ENCODE measurements at regions not wholly inside any gene's neighbourhood (a gene's known extent, or its start where the extent isn't known, plus 50 kb on each side); places are given as distances from the start of the nearest gene placed in this dataset.

DNA sequence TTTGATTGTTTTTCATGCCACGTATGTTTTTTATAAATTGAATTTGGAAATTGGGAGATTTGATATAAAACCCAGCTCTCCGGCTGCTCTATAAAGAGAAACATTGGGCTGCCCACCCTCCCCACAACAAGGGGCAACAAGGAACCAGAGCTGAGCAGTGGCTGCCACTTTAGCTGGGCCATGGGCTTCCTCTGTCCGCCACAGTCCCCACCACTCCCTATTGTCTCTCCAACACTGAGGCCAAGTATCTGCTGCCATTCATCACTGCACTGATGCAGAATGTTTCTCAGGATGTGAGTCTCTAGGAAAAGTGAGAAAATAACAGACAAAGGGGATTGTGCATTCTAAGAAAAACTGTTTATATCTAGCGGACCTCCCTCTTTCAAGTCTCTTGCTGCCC lies 106.8 kb downstream of the LITAF start:
- no peaks in the 10 kb centered on the region for H3K9me3 ChIP-seq
- TF ChIP-seq, protein P1, sequence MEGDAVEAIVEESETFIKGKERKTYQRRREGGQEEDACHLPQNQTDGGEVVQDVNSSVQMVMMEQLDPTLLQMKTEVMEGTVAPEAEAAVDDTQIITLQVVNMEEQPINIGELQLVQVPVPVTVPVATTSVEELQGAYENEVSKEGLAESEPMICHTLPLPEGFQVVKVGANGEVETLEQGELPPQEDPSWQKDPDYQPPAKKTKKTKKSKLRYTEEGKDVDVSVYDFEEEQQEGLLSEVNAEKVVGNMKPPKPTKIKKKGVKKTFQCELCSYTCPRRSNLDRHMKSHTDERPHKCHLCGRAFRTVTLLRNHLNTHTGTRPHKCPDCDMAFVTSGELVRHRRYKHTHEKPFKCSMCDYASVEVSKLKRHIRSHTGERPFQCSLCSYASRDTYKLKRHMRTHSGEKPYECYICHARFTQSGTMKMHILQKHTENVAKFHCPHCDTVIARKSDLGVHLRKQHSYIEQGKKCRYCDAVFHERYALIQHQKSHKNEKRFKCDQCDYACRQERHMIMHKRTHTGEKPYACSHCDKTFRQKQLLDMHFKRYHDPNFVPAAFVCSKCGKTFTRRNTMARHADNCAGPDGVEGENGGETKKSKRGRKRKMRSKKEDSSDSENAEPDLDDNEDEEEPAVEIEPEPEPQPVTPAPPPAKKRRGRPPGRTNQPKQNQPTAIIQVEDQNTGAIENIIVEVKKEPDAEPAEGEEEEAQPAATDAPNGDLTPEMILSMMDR (IDR thresholded peaks at IDR 0.05) = no peak
- TF ChIP-seq POLR2A (IDR thresholded peaks at IDR 0.05) = no peak

DNA sequence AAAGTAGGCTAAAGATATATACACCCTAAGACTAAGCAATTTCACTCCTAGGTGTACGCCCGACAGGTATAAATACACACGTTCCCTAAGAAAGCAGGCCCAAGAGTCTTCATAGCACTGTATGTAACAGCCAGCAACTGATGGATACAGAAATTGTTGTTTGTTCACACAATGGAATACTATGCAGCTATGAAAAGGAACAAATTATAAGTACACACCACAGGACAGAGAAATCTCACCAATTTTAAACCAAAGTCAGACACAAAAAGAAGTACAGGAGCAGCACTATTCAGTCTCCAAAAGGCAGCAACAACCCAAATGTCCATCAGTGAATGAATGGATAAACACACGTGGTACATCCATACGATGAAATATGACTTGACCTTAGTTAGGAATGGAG lies 106.1 kb downstream of the LITAF start:
- H3K4me1 ChIP-seq = no peaks in the 10 kb centered on the region
- TF ChIP-seq POLR2A (IDR thresholded peaks at IDR 0.05) = no peak
- TF ChIP-seq, protein P1 (IDR thresholded peaks at IDR 0.05) = no peak
- no peaks in the 10 kb centered on the region for H3K9me3 ChIP-seq
- H3K36me3 ChIP-seq = no peaks in the 10 kb centered on the region
- H3K4me3 ChIP-seq = no peak overlapping the region
- no peaks in the 10 kb centered on the region for H3K27me3 ChIP-seq
- no peak overlapping the region for H3K27ac ChIP-seq
- intact Hi-C loops (cut with DNase I; ENCODE audit: low total_unique reads) = no loop called here
- DNase-seq = no peak

More for the DNA sequence above, 106.8 kb downstream of the LITAF start:
- Histone ChIP-seq H3K27me3 (no peaks in the 10 kb centered on the region), H3K4me1 (no peaks in the 10 kb centered on the region), H3K4me3 (no peak overlapping the region), H3K27ac (no peak overlapping the region), H3K36me3 (no peaks in the 10 kb centered on the region)
- no peak for DNase-seq
- intact Hi-C loops (cut with DNase I; ENCODE audit: low total_unique reads) = no loop called here

DNA sequence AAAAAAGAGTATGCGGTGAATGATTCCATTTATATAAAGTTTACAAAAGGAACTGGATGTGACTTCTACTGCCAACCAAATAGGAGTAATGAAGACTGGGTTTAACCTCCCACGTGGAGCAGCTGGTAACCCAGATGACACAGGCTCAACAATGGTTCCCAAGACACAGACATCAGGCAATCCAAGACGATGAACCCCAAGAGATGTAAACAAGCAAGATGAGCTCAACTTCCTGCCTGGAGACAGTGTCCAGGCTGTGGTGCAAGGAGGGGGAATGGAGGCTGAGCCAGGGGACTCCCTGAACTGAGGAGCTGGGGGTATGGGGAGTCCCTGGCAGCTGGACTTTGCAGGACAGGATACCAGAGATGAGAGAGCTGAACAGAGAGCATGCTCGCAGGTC lies 104.7 kb downstream of the LITAF start:
- no peak for DNase-seq
- H3K27ac ChIP-seq = no peak overlapping the region
- intact Hi-C loops (cut with DNase I; ENCODE audit: low total_unique reads) = no loop called here

DNA sequence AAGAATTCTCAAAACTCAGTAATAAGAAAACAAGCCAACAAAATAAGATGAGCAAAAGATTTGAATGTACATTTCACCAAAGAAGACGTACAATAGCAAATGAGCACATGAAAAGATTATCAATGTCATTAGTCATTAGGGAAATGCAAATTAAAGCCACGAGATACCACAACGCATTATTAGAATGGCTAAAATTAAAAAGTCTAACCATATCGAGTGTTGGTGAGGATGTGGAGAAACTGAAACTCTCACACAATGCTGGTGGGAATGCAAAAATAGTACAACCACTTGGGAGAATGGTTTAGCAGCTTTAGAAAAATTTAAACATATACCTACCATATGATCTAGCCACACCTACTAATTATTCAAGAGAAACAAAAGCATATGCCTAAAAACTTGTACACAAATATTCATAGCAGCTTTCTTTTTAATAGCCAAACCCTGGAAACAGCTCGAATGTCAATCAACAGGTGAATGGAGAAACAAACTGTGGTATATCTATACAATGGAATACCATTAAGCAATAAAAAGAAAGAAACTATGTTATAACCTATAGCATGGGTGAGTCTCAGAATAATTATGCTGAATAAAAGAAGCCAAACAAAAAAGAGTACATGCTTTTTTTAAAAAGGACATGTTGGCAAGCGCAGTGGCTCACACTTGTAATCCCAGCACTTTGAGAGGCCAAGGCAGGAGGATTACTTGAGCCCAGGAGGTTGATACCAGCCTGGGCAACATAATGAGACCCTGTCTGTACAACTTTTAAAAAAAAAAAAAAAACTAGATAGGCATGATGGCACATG lies 103.6 kb downstream of the LITAF start:
- Histone ChIP-seq H3K4me3 (no peak overlapping the region), H3K4me1 (no peaks in the 10 kb centered on the region), H3K27me3 (no peaks in the 10 kb centered on the region), H3K36me3 (no peaks in the 10 kb centered on the region), H3K9me3 (no peaks in the 10 kb centered on the region), H3K27ac (no peak overlapping the region)
- DNase-seq = no peak
- intact Hi-C loops (cut with DNase I; ENCODE audit: low total_unique reads) = no loop called here
- TF ChIP-seq, protein P1 (IDR thresholded peaks at IDR 0.05) = no peak
- no peak for TF ChIP-seq POLR2A (IDR thresholded peaks at IDR 0.05)

More for the DNA sequence above, 104.7 kb downstream of the LITAF start:
- no peaks in the 10 kb centered on the region for H3K9me3 ChIP-seq
- H3K4me1 ChIP-seq = no peaks in the 10 kb centered on the region
- no peaks in the 10 kb centered on the region for H3K36me3 ChIP-seq
- no peak overlapping the region for H3K4me3 ChIP-seq
- TF ChIP-seq, protein P1 (IDR thresholded peaks at IDR 0.05) = no peak
- no peak for TF ChIP-seq POLR2A (IDR thresholded peaks at IDR 0.05)
- no peaks in the 10 kb centered on the region for H3K27me3 ChIP-seq

DNA sequence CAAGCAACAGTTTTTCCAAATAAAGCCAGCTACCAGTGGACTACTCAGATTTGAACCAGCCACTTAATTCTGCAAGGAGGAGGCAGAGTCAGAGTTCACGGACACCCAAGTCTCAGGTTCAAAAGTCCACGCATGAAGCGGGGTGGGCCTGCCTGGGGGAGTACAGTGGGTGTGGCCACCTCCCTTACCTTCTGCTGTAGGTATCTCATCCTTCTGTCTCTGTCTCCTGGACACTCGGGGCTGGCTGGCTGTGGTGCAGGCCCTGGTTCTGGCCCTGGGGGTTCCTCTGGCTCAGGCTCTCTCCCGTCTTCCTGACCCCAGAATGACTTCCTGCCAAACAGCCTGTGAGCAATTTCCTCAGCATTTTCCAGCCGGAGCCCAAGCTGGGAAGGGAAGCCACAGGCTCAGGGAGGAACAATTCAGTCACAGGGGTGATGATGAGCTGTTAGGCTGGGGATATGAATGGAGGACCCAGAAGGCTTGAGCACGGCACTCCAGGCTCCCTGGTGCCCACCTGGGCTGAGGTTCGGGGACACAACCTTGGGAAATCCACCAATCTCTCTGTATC lies 101.9 kb downstream of the LITAF start:
- intact Hi-C loops (cut with DNase I; ENCODE audit: low total_unique reads) = no loop called here
- H3K27me3 ChIP-seq = no peaks in the 10 kb centered on the region
- H3K9me3 ChIP-seq = no peaks in the 10 kb centered on the region
- no peak for TF ChIP-seq POLR2A (IDR thresholded peaks at IDR 0.05)
- TF ChIP-seq, protein P1 (IDR thresholded peaks at IDR 0.05) = no peak
- no peaks in the 10 kb centered on the region for H3K4me1 ChIP-seq
- H3K4me3 ChIP-seq = no peak overlapping the region
- DNase-seq = no peak
- no peaks in the 10 kb centered on the region for H3K36me3 ChIP-seq
- H3K27ac ChIP-seq = no peak overlapping the region

All from uterus (tissue), 3 donors.